ENCODE measurements at regions not wholly inside any gene's neighbourhood (a gene's known extent, or its start where the extent isn't known, plus 50 kb on each side); places are given as distances from the start of the nearest gene placed in this dataset.

GRCh38 chr9:18331808-18332209 is 142.1 kb upstream of the ADAMTSL1 start:
- 24% methylated on average over 1 of the region's 1 CpG for WGBS
- H3K27me3 ChIP-seq (replicated peaks; ENCODE audit: insufficient read depth), result no peaks in the 10 kb centered on the region
- DNase-seq (ENCODE audit: low spot score), result no peak
- no peak overlapping the region for H3K4me3 ChIP-seq
- no peaks in the 10 kb centered on the region for H3K36me3 ChIP-seq
- no peak overlapping the region for H3K27ac ChIP-seq
- no peaks in the 10 kb centered on the region for H3K9me3 ChIP-seq
- H3K4me1 ChIP-seq (replicated peaks), result no peaks in the 10 kb centered on the region
- no peak for TF ChIP-seq CTCF (IDR thresholded peaks at IDR 0.05)
- TF ChIP-seq POLR2A (IDR thresholded peaks at IDR 0.05), result no peak
- no peak for TF ChIP-seq POLR2AphosphoS5 (IDR thresholded peaks at IDR 0.05)
- intact Hi-C loops (cut with DNase I), result no loop called here

GRCh38 chr9:18333157-18333556 is 140.8 kb upstream of the ADAMTSL1 start:
- Histone ChIP-seq H3K27ac (no peak overlapping the region), H3K4me3 (no peak overlapping the region), H3K9me3 (no peaks in the 10 kb centered on the region), H3K4me1 (replicated peaks) (no peaks in the 10 kb centered on the region), H3K27me3 (replicated peaks; ENCODE audit: insufficient read depth) (no peaks in the 10 kb centered on the region), H3K36me3 (no peaks in the 10 kb centered on the region)
- TF ChIP-seq POLR2AphosphoS5 (IDR thresholded peaks at IDR 0.05), result no peak
- TF ChIP-seq POLR2A (IDR thresholded peaks at IDR 0.05), result no peak
- TF ChIP-seq CTCF (IDR thresholded peaks at IDR 0.05), result no peak
- 85% methylated on average over 2 of the region's 2 CpGs for WGBS
- no peak for DNase-seq (ENCODE audit: low spot score)
- intact Hi-C loops (cut with DNase I), result no loop called here

GRCh38 chr9:18335825-18336224 is 138.1 kb upstream of the ADAMTSL1 start:
- no peaks in the 10 kb centered on the region for H3K27me3 ChIP-seq (replicated peaks; ENCODE audit: insufficient read depth)
- TF ChIP-seq POLR2A (IDR thresholded peaks at IDR 0.05) (no peak), CTCF (IDR thresholded peaks at IDR 0.05) (no peak), POLR2AphosphoS5 (IDR thresholded peaks at IDR 0.05) (no peak)
- WGBS, result 54% methylated on average over 1 of the region's 1 CpG
- H3K27ac ChIP-seq, result no peak overlapping the region
- DNase-seq (ENCODE audit: low spot score), result no peak
- no peaks in the 10 kb centered on the region for H3K36me3 ChIP-seq
- H3K4me1 ChIP-seq (replicated peaks), result no peaks in the 10 kb centered on the region
- H3K4me3 ChIP-seq, result no peak overlapping the region
- H3K9me3 ChIP-seq, result no peaks in the 10 kb centered on the region
- intact Hi-C loops (cut with DNase I), result no loop called here

GRCh38 chr9:18338042-18338441 is 135.9 kb upstream of the ADAMTSL1 start:
- DNase-seq (ENCODE audit: low spot score), result no peak
- Histone ChIP-seq H3K9me3 (no peaks in the 10 kb centered on the region), H3K27me3 (replicated peaks; ENCODE audit: insufficient read depth) (no peaks in the 10 kb centered on the region), H3K4me3 (no peak overlapping the region), H3K4me1 (replicated peaks) (no peaks in the 10 kb centered on the region), H3K36me3 (no peaks in the 10 kb centered on the region), H3K27ac (no peak overlapping the region)
- intact Hi-C loops (cut with DNase I), result no loop called here
- WGBS, result 91% methylated on average over 4 of the region's 4 CpGs
- TF ChIP-seq CTCF (IDR thresholded peaks at IDR 0.05) (no peak), POLR2AphosphoS5 (IDR thresholded peaks at IDR 0.05) (no peak), POLR2A (IDR thresholded peaks at IDR 0.05) (no peak)

GRCh38 chr9:18343784-18344183 is 130.2 kb upstream of the ADAMTSL1 start:
- Histone ChIP-seq H3K9me3 (no peaks in the 10 kb centered on the region), H3K36me3 (no peaks in the 10 kb centered on the region), H3K27me3 (replicated peaks; ENCODE audit: insufficient read depth) (no peaks in the 10 kb centered on the region), H3K4me3 (no peak overlapping the region), H3K27ac (no peak overlapping the region), H3K4me1 (replicated peaks) (no peaks in the 10 kb centered on the region)
- no peak for DNase-seq (ENCODE audit: low spot score)
- over 99% methylated on average over 2 of the region's 2 CpGs for WGBS
- TF ChIP-seq CTCF (IDR thresholded peaks at IDR 0.05), result no peak
- no peak for TF ChIP-seq POLR2AphosphoS5 (IDR thresholded peaks at IDR 0.05)
- no peak for TF ChIP-seq POLR2A (IDR thresholded peaks at IDR 0.05)
- intact Hi-C loops (cut with DNase I), result no loop called here

Measured in prostate gland (tissue), 2 donors.